ENCODE measurements at regions not wholly inside any gene's neighbourhood (a gene's known extent, or its start where the extent isn't known, plus 50 kb on each side); places are given as distances from the start of the nearest gene placed in this dataset.

GRCh38 chr2:166831930-166832329 lies 56.4 kb upstream of the XIRP2 start:
- TF ChIP-seq CTCF (conservative IDR thresholded peaks at IDR 0.05; ENCODE audit: low read length) (no peak), EZH2phosphoT487 (IDR thresholded peaks at IDR 0.05; ENCODE audit: borderline replicate concordance, low read depth, low read length) (no peak)
